Omental fat pad (tissue), 3 donors: ENCODE measurements at regions not wholly inside any gene's neighbourhood (a gene's known extent, or its start where the extent isn't known, plus 50 kb on each side); places are given as distances from the start of the nearest gene placed in this dataset.

Experiments used
- ATAC-seq: fragments of 150-250 bp; one replicate; pipeline ENCODE4 v1.9.1; 2016; ENCODE audit warnings: mild to moderate bottlenecking, moderate library complexity; ENCODE audit not compliant: low FRiP score
- DNase-seq: peaks from one replicate; pipeline ENCODE4 v3.0.0-alpha.2; 2019; ENCODE audit warnings: low spot score
- CTCF ChIP-seq, 3 donors: fragments of 450-650 bp; IDR thresholded peaks; one replicate each; pipeline ENCODE4 v1.5.1; 2016 to 2017; ENCODE audit warnings: antibody characterized with exemption in 3 of 3, mild to moderate bottlenecking in 3 of 3, moderate library complexity in 2 of 3

DNA sequence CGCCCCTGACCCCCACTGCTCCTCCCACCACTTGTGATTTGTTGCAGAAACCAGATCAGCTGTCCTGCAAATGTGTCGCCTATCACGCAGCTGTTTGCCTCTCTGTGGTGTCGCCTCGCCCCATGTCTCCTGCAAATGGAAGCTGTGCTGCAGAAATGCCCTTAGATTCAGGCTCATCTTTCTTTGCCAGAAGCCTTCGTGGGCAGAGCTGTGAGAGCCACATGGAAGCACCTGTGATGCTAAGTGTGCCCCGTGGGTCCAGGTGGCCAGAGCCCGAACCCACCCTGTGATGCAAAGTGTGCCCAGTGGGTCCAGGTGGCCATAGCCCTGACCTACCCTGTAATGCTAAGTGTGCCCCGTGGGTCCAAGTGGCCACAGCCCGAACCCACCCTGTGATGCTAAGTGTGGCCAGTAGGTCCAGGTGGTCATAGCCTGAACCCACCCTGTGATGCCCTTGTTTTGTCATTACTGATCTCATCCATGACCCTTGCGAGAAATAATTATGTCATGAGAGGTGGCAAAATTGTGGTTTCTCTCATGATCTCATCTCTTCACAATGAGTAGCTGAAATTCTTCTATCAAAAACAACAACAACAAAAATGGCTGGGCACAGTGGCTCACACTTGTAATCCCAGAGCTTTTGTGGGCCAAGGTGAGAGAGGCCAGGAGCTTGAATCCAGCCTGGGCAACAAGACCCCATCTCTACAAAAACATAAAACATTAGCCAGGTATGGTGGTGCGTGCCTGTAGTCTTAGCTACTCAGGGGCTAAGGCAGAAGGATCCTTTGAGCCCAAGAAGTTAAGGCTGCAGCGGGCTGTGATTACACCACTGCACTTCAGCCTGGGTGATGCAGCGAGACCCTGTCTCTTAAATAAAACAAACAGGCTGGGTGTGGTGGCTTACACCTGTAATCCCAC lies 187.4 kb downstream of the GOLGA6L6 start:
- TF ChIP-seq CTCF (IDR thresholded peaks at IDR 0.05), result no peak
- DNase-seq (no peak), ATAC-seq (no peak)

DNA sequence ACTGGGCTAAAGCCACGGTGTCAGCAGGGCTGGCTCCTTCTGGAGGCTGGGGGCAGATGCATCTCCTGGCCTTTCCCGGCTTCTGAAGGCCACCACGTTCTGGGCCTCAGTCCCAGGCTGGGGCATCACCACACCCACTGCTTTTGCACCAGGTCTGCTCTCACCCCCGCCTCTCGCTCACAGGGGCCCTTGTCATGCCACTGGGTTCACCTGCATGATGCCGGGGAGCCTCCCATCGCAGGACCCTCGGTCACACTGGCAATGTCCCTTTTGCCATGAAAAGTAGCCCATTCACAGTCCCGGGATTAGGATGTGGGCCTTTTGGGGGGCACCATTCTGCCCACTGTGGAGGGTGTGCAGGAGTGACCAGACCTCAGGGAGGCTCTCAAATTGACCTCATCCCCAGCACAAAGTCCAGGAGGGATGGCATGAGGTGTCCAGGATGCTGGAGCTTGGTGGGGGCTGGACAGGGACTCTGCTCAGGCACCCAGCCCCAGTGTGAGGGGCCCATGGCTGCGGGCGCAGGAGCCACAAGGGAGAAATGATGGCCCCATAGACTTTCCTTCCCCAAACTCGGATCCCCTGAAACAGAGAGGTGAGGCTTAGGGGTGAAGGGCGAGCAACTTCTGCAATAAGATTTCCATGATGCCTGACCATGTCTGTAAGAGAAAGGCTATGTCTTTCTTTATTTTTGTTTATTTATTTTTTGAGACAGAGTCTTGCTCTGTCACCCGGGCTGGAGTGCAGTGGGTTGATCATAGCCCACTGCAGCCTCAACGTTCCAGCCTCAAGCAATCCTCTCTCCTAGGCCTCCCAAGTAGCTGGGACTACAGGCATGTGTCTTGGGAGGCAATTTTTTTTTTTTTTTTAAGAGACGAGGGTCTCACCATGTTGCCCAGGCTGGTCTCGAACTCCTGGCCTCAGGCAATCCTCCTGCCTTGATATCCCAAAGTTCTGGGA lies 189.1 kb downstream of the GOLGA6L6 start:
- TF ChIP-seq CTCF (IDR thresholded peaks at IDR 0.05), result no peak
- DNase-seq (no peak), ATAC-seq (no peak)

DNA sequence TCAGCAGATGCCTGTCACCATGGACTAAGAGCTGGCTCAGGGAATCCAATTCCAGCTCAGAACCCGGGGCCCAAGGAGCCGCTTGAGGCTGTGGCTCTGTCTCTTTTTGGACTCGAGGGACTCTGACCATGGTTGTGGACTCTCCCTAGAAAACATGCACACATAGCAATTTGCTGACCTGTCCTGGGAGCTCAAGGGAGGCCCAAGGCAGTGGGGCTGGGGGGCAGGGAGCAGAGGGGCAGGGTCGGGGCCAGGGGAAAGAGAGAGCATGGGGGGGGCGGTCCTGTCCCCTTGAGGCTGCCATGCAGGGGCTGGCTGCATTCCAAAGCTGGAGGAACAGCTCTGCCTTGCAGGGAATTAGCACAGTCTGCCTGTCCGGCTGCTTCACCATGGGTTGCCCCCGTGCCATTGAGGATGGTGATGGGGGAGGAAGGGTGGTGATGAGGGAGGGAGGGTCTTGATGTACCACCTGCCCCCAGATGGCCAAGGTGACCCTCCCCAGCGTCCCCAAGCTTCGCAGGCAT lies 190.1 kb downstream of the GOLGA6L6 start:
- DNase-seq, result peak; percentile 22
- TF ChIP-seq CTCF (IDR thresholded peaks at IDR 0.05), result no peak
- ATAC-seq, result no peak

GRCh38 chr15:20349774-20350498 lies 191.7 kb downstream of the GOLGA6L6 start:
- DNase-seq, result peak; percentile 24
- no peak for TF ChIP-seq CTCF (IDR thresholded peaks at IDR 0.05)

GRCh38 chr15:20348900-20349773 lies 192.5 kb downstream of the GOLGA6L6 start:
- TF ChIP-seq CTCF (IDR thresholded peaks at IDR 0.05), result no peak
- ATAC-seq, result no peak
- DNase-seq, result peak; percentile 22

More at GRCh38 chr15:20349774-20350498, 191.7 kb downstream of the GOLGA6L6 start:
- no peak for ATAC-seq
